Esophagus squamous epithelium (tissue), 5 donors: ENCODE measurements at regions not wholly inside any gene's neighbourhood (a gene's known extent, or its start where the extent isn't known, plus 50 kb on each side); places are given as distances from the start of the nearest gene placed in this dataset.

Experiments
- DNase-seq: peaks from one replicate; lab custom pipeline; 2025; lab: John Stamatoyannopoulos, UW
- H3K27ac ChIP-seq, 4 donors: fragments of 200-600 bp; sonication (generic); one replicate each; pipeline ENCODE4 v1.5.1; 2016 to 2019; ENCODE audit warnings: mild to moderate bottlenecking in 1 of 4
- H3K27me3 ChIP-seq, 4 donors: fragments of 200-600 bp; sonication (generic); 1 replicate in 3 of 4; 2 replicates in 1 of 4; pipeline versions ENCODE4 v1.5.1 to v1.6.0; 2017 to 2021; ENCODE audit warnings: antibody characterized with exemption in 1 of 4
- H3K36me3 ChIP-seq, 3 donors: fragments of 200-600 bp; sonication (generic); one replicate each; pipeline ENCODE4 v1.5.1; 2016 to 2019
- H3K4me1 ChIP-seq, 3 donors: fragments of 200-600 bp; sonication (generic); one replicate each; pipeline ENCODE4 v1.5.1; 2017 to 2019
- H3K4me3 ChIP-seq, 4 donors: fragments of 200-600 bp; sonication (generic); 1 replicate in 3 of 4; 2 replicates in 1 of 4; pipeline ENCODE4 v1.5.1; 2016 to 2019; ENCODE audit warnings: mild to moderate bottlenecking in 2 of 4, moderate library complexity in 1 of 4
- H3K9me3 ChIP-seq, 3 donors: fragments of 200-600 bp; sonication (generic); one replicate each; pipeline ENCODE4 v1.5.1; 2016 to 2019
- CTCF ChIP-seq, 6 experiments: fragments of 450-650 bp in 4 of 6; fragments of 200-600 bp in 2 of 6; sonication (generic) in 2 of 6; IDR thresholded peaks; one replicate each; pipeline ENCODE4 v1.5.1; 2016 to 2019; ENCODE audit warnings: antibody characterized with exemption in 6 of 6, mild to moderate bottlenecking in 4 of 6, moderate library complexity in 4 of 6
- POLR2A ChIP-seq, 4 donors: fragments of 450-650 bp; IDR thresholded peaks; one replicate each; pipeline ENCODE4 v1.6.1; 2017; ENCODE audit warnings: antibody characterized with exemption in 4 of 4, mild to moderate bottlenecking in 4 of 4, moderate library complexity in 3 of 4
- WGBS, 2 donors: methylation state at CpG; one replicate each; pipeline ENCODE4 v1.1.5; 2018; 5-methylcytosine and 5-hydroxymethylcytosine counted together
- intact Hi-C: fragments of 100-400 bp; cut with DNase I; formaldehyde crosslinking; loops from one replicate; pipeline ENCODE4 v1.15.0; 2022
- donor health status: DM: yes; HTN: yes; CAD: no.

- H3K9me3 ChIP-seq, result no peaks in the 10 kb centered on the region
- H3K27ac ChIP-seq, result no peak overlapping the region
- no peaks in the 10 kb centered on the region for H3K36me3 ChIP-seq
- intact Hi-C loops, result no loop called here
- H3K27me3 ChIP-seq, result no peaks in the 10 kb centered on the region
- WGBS, 2 donors, result 43 to 53% methylated on average over 3 of the region's 4 CpGs
- no peaks in the 10 kb centered on the region for H3K4me1 ChIP-seq
- no peak for DNase-seq
- TF ChIP-seq CTCF (IDR thresholded peaks at IDR 0.05) (no peak), POLR2A (IDR thresholded peaks at IDR 0.05) (no peak)
- no peak overlapping the region for H3K4me3 ChIP-seq
Measured at GRCh38 chr3:87627316-87627715, 350.9 kb upstream of the POU1F1 start.

- Histone ChIP-seq H3K4me1 (no peaks in the 10 kb centered on the region), H3K27me3 (no peaks in the 10 kb centered on the region), H3K4me3 (no peak overlapping the region), H3K27ac (no peak overlapping the region), H3K36me3 (no peaks in the 10 kb centered on the region), H3K9me3 (no peaks in the 10 kb centered on the region)
- WGBS, 2 donors, result 71 to 80% methylated on average over 1 of the region's 1 CpG
- DNase-seq, result no peak
- no peak for TF ChIP-seq POLR2A (IDR thresholded peaks at IDR 0.05)
- TF ChIP-seq CTCF (IDR thresholded peaks at IDR 0.05), result no peak
- intact Hi-C loops, result no loop called here
Measured at GRCh38 chr3:87626546-87626945, 350.2 kb upstream of the POU1F1 start.

- 76 to 90% methylated on average over 2 of the region's 2 CpGs for WGBS, 2 donors
- no peaks in the 10 kb centered on the region for H3K36me3 ChIP-seq
Measured at GRCh38 chr3:87625876-87626275, 349.5 kb upstream of the POU1F1 start.

DNA sequence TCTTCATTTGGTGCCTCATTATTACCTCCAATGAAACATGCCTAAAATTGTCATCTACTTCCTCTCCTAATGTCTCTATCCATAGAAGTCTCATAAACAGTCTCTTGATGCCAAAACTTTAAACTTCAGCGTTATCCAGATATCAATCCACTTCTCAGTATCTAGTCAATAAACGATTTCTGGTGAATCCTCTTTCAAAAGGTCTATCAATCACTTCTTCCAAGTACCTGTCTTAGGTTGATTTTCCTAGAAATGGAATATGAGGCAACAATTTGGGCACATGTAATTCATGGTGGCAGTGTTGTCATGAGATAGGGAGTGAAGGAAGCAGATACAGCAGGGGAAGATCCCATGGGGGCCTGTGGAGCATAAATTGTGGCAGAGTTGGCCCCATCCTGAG is 348.5 kb upstream of the POU1F1 start:
- no peak for DNase-seq
- Histone ChIP-seq H3K4me1 (no peaks in the 10 kb centered on the region), H3K27me3 (no peaks in the 10 kb centered on the region), H3K36me3 (no peaks in the 10 kb centered on the region), H3K9me3 (no peaks in the 10 kb centered on the region), H3K27ac (no peak overlapping the region), H3K4me3 (no peak overlapping the region)
- intact Hi-C loops, result no loop called here
- TF ChIP-seq CTCF (IDR thresholded peaks at IDR 0.05) (no peak), POLR2A (IDR thresholded peaks at IDR 0.05) (no peak)
- 48 to 51% methylated on average over 2 of the region's 2 CpGs for WGBS, 2 donors

More at GRCh38 chr3:87625876-87626275, 349.5 kb upstream of the POU1F1 start:
- no peaks in the 10 kb centered on the region for H3K4me1 ChIP-seq
- DNase-seq, result no peak
- H3K27ac ChIP-seq, result no peak overlapping the region
- intact Hi-C loops, result no loop called here
- no peaks in the 10 kb centered on the region for H3K9me3 ChIP-seq
- TF ChIP-seq CTCF (IDR thresholded peaks at IDR 0.05) (no peak), POLR2A (IDR thresholded peaks at IDR 0.05) (no peak)
- H3K27me3 ChIP-seq, result no peaks in the 10 kb centered on the region
- no peak overlapping the region for H3K4me3 ChIP-seq

DNA sequence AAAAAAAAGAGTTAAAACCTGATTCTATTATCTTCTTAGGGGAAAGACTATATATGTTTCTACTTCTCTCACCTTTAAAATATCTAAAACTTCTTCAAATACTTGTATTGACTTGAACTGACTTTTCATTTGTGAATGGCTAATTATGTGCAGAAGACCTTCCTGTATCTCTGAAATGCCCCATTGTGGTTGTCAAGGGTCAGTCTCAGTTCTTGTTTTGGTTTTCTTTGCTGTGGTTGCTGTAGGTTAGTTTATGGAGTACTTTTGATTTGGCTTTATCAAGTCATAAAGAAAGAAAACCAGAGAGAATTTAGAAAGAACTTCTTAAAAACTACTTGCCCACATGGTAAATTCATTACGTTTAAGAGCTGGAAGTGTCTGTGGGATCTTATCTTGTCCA is 345.3 kb upstream of the POU1F1 start:
- DNase-seq, result no peak
- intact Hi-C loops, result no loop called here
- Histone ChIP-seq H3K27ac (no peak overlapping the region), H3K36me3 (no peaks in the 10 kb centered on the region), H3K4me1 (no peaks in the 10 kb centered on the region), H3K27me3 (no peaks in the 10 kb centered on the region), H3K4me3 (no peak overlapping the region), H3K9me3 (no peaks in the 10 kb centered on the region)
- TF ChIP-seq CTCF (IDR thresholded peaks at IDR 0.05) (no peak), POLR2A (IDR thresholded peaks at IDR 0.05) (no peak)
- 22 to 64% methylated on average over 1 of the region's 1 CpG for WGBS, 2 donors
